Psoas muscle (tissue), 7 donors: ENCODE measurements at regions not wholly inside any gene's neighbourhood (a gene's known extent, or its start where the extent isn't known, plus 50 kb on each side); places are given as distances from the start of the nearest gene placed in this dataset.

ENCODE experiments used
- ATAC-seq, 4 donors: fragments of 200-7000 bp; cut with Tn5 transposase; one replicate each; pipeline ENCODE4 v1.9.1; 2020; ENCODE audit warnings: moderate library complexity in 3 of 4, mild to moderate bottlenecking in 2 of 4
- DNase-seq, 2 donors: peaks; one replicate each; pipeline ENCODE4 v3.0.0-alpha.2; 2020
- H3K27ac ChIP-seq: fragments of 200-600 bp; one replicate; pipeline ENCODE4 v1.8.0; 2022
- H3K27me3 ChIP-seq, 3 donors: fragments of 200-600 bp in 1 of 3; one replicate each; pipeline versions ENCODE4 v1.6.1 to v1.8.0; 2013 to 2022; ENCODE audit warnings: low read length in 2 of 3, mild to moderate bottlenecking in 2 of 3, moderate library complexity in 1 of 3; ENCODE audit not compliant: insufficient read depth in 3 of 3
- H3K36me3 ChIP-seq, 2 donors: fragments of 200-600 bp in 1 of 2; one replicate each; pipeline versions ENCODE4 v1.6.1 to v1.8.0; 2013 to 2022; ENCODE audit warnings: low read depth in 1 of 2, mild to moderate bottlenecking in 1 of 2, moderate library complexity in 1 of 2; ENCODE audit not compliant: insufficient read depth in 1 of 2
- H3K4me1 ChIP-seq: fragments of 200-600 bp; one replicate; pipeline ENCODE4 v1.8.0; 2022
- H3K4me3 ChIP-seq: fragments of 200-600 bp; one replicate; pipeline ENCODE4 v1.8.0; 2022; ENCODE audit warnings: mild to moderate bottlenecking
- H3K9me3 ChIP-seq: fragments of 200-600 bp; one replicate; pipeline ENCODE4 v1.8.0; 2022
- CTCF ChIP-seq: fragments of 200-600 bp; IDR thresholded peaks from one replicate; pipeline ENCODE4 v1.8.0; 2022; ENCODE audit warnings: antibody characterized with exemption
- WGBS, 3 donors: extraction: QIAGEN DNeasy Blood & Tissue Kit; methylation state at CpG; one replicate each; pipeline versions ENCODE4 v1.1.6 to v1.1.7; 2013; 5-methylcytosine and 5-hydroxymethylcytosine counted together
- intact Hi-C, 2 donors: fragments of 100-400 bp; cut with DNase I; formaldehyde crosslinking; loops; one replicate each; pipeline versions ENCODE4 v1.11.0 to v1.14.2; 2022
- donor health status: healthy with polysubstance abuse.
- donor health status: DM: no; HTN: no; CAD: no; lungs with moderate emphysema.
- donor health status: Bipolar disorder and iron deficiency.
- donor health status: healthy.
- donor health status: DM: yes; HTN: yes; CAD: no.
- donor health status: DM: no; HTN: no; CAD: no.
- donor health status: DM: yes; HTN: yes; CAD: no.

GRCh38 chr6:51299621-51300380 lies 481.1 kb downstream of the TFAP2B start:
- H3K27ac ChIP-seq, result no peak overlapping the region
- intact Hi-C loops, result no loop called here
- no peak for DNase-seq
- ATAC-seq, result no peak
- 47 to 58% (median 53%) methylated on average over 3 of the region's 3 CpGs for WGBS, 3 donors
- no peak for TF ChIP-seq CTCF
- H3K27me3 ChIP-seq, result no peaks in the 10 kb centered on the region
- H3K9me3 ChIP-seq, result no peaks in the 10 kb centered on the region
- H3K36me3 ChIP-seq, result no peaks in the 10 kb centered on the region
- H3K4me1 ChIP-seq, result no peaks in the 10 kb centered on the region
- no peak overlapping the region for H3K4me3 ChIP-seq

- Histone ChIP-seq H3K27ac (no peak overlapping the region), H3K4me1 (no peaks in the 10 kb centered on the region), H3K9me3 (no peaks in the 10 kb centered on the region), H3K27me3 (no peaks in the 10 kb centered on the region), H3K36me3 (no peaks in the 10 kb centered on the region), H3K4me3 (no peak overlapping the region)
- intact Hi-C loops, result no loop called here
- no peak for ATAC-seq
- no peak for TF ChIP-seq CTCF
- no peak for DNase-seq
Observed at GRCh38 chr6:51300510-51300909, 481.8 kb downstream of the TFAP2B start.

- Histone ChIP-seq H3K27me3 (no peaks in the 10 kb centered on the region), H3K4me1 (no peaks in the 10 kb centered on the region), H3K36me3 (no peaks in the 10 kb centered on the region), H3K9me3 (no peaks in the 10 kb centered on the region), H3K27ac (no peak overlapping the region), H3K4me3 (no peak overlapping the region)
- 36 to 44% (median 41%) methylated on average over 3 of the region's 3 CpGs for WGBS, 3 donors
- intact Hi-C loops, result no loop called here
- no peak for DNase-seq
- ATAC-seq, result no peak
- no peak for TF ChIP-seq CTCF
Observed at GRCh38 chr6:51301962-51302361, 483.3 kb downstream of the TFAP2B start.

GRCh38 chr6:51302431-51302830 lies 483.8 kb downstream of the TFAP2B start:
- ATAC-seq, result no peak
- 94 to 98% (median 97%) methylated on average over 2 of the region's 2 CpGs for WGBS, 3 donors
- no peaks in the 10 kb centered on the region for H3K4me1 ChIP-seq
- no peaks in the 10 kb centered on the region for H3K36me3 ChIP-seq
- no peaks in the 10 kb centered on the region for H3K9me3 ChIP-seq
- intact Hi-C loops, result no loop called here
- no peak overlapping the region for H3K27ac ChIP-seq
- no peak for TF ChIP-seq CTCF
- DNase-seq, result no peak
- H3K27me3 ChIP-seq, result no peaks in the 10 kb centered on the region
- H3K4me3 ChIP-seq, result no peak overlapping the region

GRCh38 chr6:51303338-51303737 lies 484.7 kb downstream of the TFAP2B start:
- ATAC-seq (no peak), DNase-seq (no peak)
- no peaks in the 10 kb centered on the region for H3K9me3 ChIP-seq
- intact Hi-C loops, result no loop called here
- no peaks in the 10 kb centered on the region for H3K4me1 ChIP-seq
- no peak for TF ChIP-seq CTCF
- H3K4me3 ChIP-seq, result no peak overlapping the region
- no peaks in the 10 kb centered on the region for H3K27me3 ChIP-seq
- no peaks in the 10 kb centered on the region for H3K36me3 ChIP-seq
- H3K27ac ChIP-seq, result no peak overlapping the region
- WGBS, 3 donors, result 85 to 91% (median 88%) methylated on average over 2 of the region's 2 CpGs
